GM23338 (cell line): ENCODE measurements at regions not wholly inside any gene's neighbourhood (a gene's known extent, or its start where the extent isn't known, plus 50 kb on each side); places are given as distances from the start of the nearest gene placed in this dataset.

Experiments
- ATAC-seq: fragments of 200-7000 bp; cut with Tn5 transposase; 3 replicates; pipeline ENCODE4 v1.9.1; 2020
- DNase-seq: peaks from one replicate; pipeline ENCODE4 v3.0.0-alpha.2; 2015; ENCODE audit warnings: low spot score
- H2AFZ ChIP-seq: fragments of 200-600 bp; sonication (generic); 2 replicates; pipeline ENCODE4 v1.8.0; 2016; ENCODE audit warnings: antibody characterized with exemption, mild to moderate bottlenecking, moderate library complexity
- H3F3A ChIP-seq: fragments of 200-600 bp; sonication (generic); replicated peaks from 2 replicates; pipeline ENCODE4 v1.8.0; 2017; ENCODE audit warnings: antibody characterized with exemption, mixed run types, low read depth
- H3K27ac ChIP-seq: fragments of 200-600 bp; sonication (generic); 2 replicates; pipeline ENCODE4 v1.6.1; 2016; ENCODE audit warnings: low read depth
- H3K27me3 ChIP-seq: fragments of 200-600 bp; sonication (generic); 2 replicates; pipeline ENCODE4 v1.8.0; 2016; ENCODE audit warnings: mild to moderate bottlenecking, mixed run types, moderate library complexity; ENCODE audit not compliant: insufficient read depth
- H3K36me3 ChIP-seq: fragments of 200-600 bp; sonication (generic); 2 replicates; pipeline ENCODE4 v1.8.0; 2016; ENCODE audit warnings: mild to moderate bottlenecking; ENCODE audit not compliant: insufficient read depth
- H3K4me1 ChIP-seq: fragments of 200-600 bp; sonication (generic); 2 replicates; pipeline ENCODE4 v1.8.0; 2016; ENCODE audit warnings: mild to moderate bottlenecking, moderate library complexity; ENCODE audit not compliant: insufficient read depth
- H3K4me2 ChIP-seq: fragments of 200-600 bp; sonication (generic); 2 replicates; pipeline ENCODE4 v1.7.1; 2017; ENCODE audit warnings: mixed run types
- H3K4me3 ChIP-seq: fragments of 200-600 bp; sonication (generic); 2 replicates; pipeline ENCODE4 v1.6.1; 2016; ENCODE audit warnings: mixed run types
- H3K79me2 ChIP-seq: fragments of 200-600 bp; sonication (generic); replicated peaks from 2 replicates; pipeline ENCODE4 v1.8.0; 2017; ENCODE audit warnings: mild to moderate bottlenecking; ENCODE audit not compliant: insufficient read depth
- H3K9me2 ChIP-seq: fragments of 200-600 bp; sonication (generic); 2 replicates; pipeline ENCODE4 v1.8.0; 2017; ENCODE audit not compliant: insufficient read depth
- H4K20me1 ChIP-seq: fragments of 200-600 bp; sonication (generic); replicated peaks from 2 replicates; pipeline ENCODE4 v1.8.0; 2017; ENCODE audit warnings: mild to moderate bottlenecking; ENCODE audit not compliant: insufficient read depth
- H3K27ac Mint-ChIP-seq: 2 replicates; pipeline ENCODE4 v1.8.0; 2020; ENCODE audit warnings: inconsistent platforms, mild to moderate bottlenecking, moderate library complexity, mixed read lengths
- H3K27me3 Mint-ChIP-seq: 3 replicates; pipeline ENCODE4 v1.8.0; 2022; ENCODE audit warnings: low read depth, mild to moderate bottlenecking, moderate library complexity, mixed read lengths, inconsistent platforms; ENCODE audit not compliant: insufficient read depth, poor library complexity
- H3K36me3 Mint-ChIP-seq: 3 replicates; pipeline ENCODE4 v1.8.0; 2021; ENCODE audit warnings: low read depth, mild to moderate bottlenecking, inconsistent platforms, moderate library complexity, mixed read lengths
- H3K4me1 Mint-ChIP-seq: 3 replicates; pipeline ENCODE4 v1.8.0; 2020; ENCODE audit warnings: mild to moderate bottlenecking, inconsistent platforms, mixed read lengths
- H3K4me3 Mint-ChIP-seq: 3 replicates; pipeline ENCODE4 v1.8.0; 2021; ENCODE audit warnings: moderate library complexity, mild to moderate bottlenecking, inconsistent platforms, mixed read lengths
- H3K9me3 Mint-ChIP-seq: 3 replicates; pipeline ENCODE4 v1.8.0; 2020; ENCODE audit warnings: moderate library complexity, mild to moderate bottlenecking, inconsistent platforms, mixed read lengths
- CREB1 ChIP-seq: fragments of 250-450 bp; sonication (Bioruptor Pico); IDR thresholded peaks from 2 replicates; pipeline ENCODE4 v1.5.0; 2020; ENCODE audit warnings: low read depth, mild to moderate bottlenecking, moderate library complexity
- EZH2 ChIP-seq: fragments of 200-600 bp; sonication (generic); IDR thresholded peaks from one replicate; pipeline ENCODE4 v1.8.0; 2017; ENCODE audit warnings: antibody characterized with exemption, mild to moderate bottlenecking, low read depth; ENCODE audit not compliant: unreplicated experiment
- EZH2phosphoT487 ChIP-seq: fragments of 200-600 bp; sonication (generic); IDR thresholded peaks from one replicate; pipeline ENCODE4 v1.8.1; 2018; ENCODE audit warnings: antibody characterized with exemption; ENCODE audit not compliant: unreplicated experiment
- JUNB ChIP-seq: IDR thresholded peaks from one replicate; pipeline ENCODE4 v1.6.1; 2016; ENCODE audit warnings: antibody characterized with exemption; ENCODE audit not compliant: unreplicated experiment
- NANOG ChIP-seq: IDR thresholded peaks from 2 replicates; pipeline ENCODE4 v1.6.1; 2016; ENCODE audit warnings: antibody characterized with exemption, borderline replicate concordance
- POLR2AphosphoS5 ChIP-seq: IDR thresholded peaks from 2 replicates; pipeline ENCODE4 v1.6.1; 2016; ENCODE audit warnings: antibody characterized with exemption, low read depth
- REST ChIP-seq: IDR thresholded peaks from one replicate; pipeline ENCODE4 v1.6.1; 2018; ENCODE audit warnings: antibody characterized with exemption; ENCODE audit not compliant: unreplicated experiment
- STAT1 ChIP-seq: IDR thresholded peaks from one replicate; pipeline ENCODE4 v1.6.1; 2016; ENCODE audit warnings: antibody characterized with exemption; ENCODE audit not compliant: unreplicated experiment
- ZNF114 ChIP-seq: fragments of 250-450 bp; sonication (Bioruptor Pico); IDR thresholded peaks from 2 replicates; pipeline ENCODE4 v1.5.0; 2020; ENCODE audit warnings: mild to moderate bottlenecking, moderate library complexity
- ZNF331 ChIP-seq: fragments of 250-450 bp; sonication (Bioruptor Pico); IDR thresholded peaks from 2 replicates; pipeline ENCODE4 v1.5.0; 2020; ENCODE audit warnings: low read depth, mild to moderate bottlenecking, moderate library complexity
- TF ChIP-seq, protein P1 (sequence below), 2 experiments: fragments of 200-600 bp in 1 of 2; sonication (generic) in 1 of 2; conservative IDR thresholded peaks; 2 replicates each; pipeline versions ENCODE4 v1.5.1 to v1.6.1; 2016 to 2017; ENCODE audit warnings: antibody characterized with exemption in 2 of 2, low read depth in 2 of 2, mild to moderate bottlenecking in 2 of 2, moderate library complexity in 1 of 2
- TF ChIP-seq, protein P2 (sequence below): fragments of 250-450 bp; sonication (Bioruptor Pico); IDR thresholded peaks from 2 replicates; pipeline ENCODE4 v1.5.0; 2020; ENCODE audit warnings: mild to moderate bottlenecking, moderate library complexity
- TF ChIP-seq, protein P3 (sequence below): IDR thresholded peaks from 2 replicates; pipeline ENCODE4 v1.6.1; 2016; ENCODE audit warnings: antibody characterized with exemption

DNA sequence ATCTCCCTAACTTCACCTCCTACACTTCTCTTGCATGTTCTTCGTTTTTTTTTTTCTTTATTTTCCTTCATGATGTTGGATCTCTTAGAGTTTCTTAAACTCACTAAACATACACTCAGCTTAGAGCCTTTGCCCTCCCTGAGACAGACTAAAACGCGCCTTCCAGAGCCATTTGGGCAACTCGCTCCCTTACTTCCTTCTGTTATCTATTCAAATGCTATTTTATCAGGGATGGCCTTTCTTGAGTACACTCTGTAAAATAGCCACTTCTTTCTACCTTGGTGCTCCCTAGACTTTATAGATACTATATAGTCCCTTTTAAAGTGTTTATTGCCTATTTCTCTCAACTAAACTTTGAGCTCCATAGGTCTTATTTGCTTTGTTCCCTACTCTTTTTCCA lies 598.2 kb upstream of the NECTIN3 start:
- Histone ChIP-seq H3K36me3 (no peaks in the 10 kb centered on the region), H3K27ac (no peak overlapping the region), H3K4me3 (no peak overlapping the region), H2AFZ (no peak overlapping the region), H3K4me1 (peaks cover 6% of the 10 kb centered on the region; the same call in 1 of the 2 replicates), H3K79me2 (no peaks in the 10 kb centered on the region), H3K27me3 (no peaks in the 10 kb centered on the region), H3K9me2 (no peaks in the 10 kb centered on the region), H4K20me1 (no peaks in the 10 kb centered on the region), H3F3A (no peaks in the 10 kb centered on the region), H3K4me2 (no peak overlapping the region)
- peaks cover 3% of the 10 kb centered on the region; the same call in 1 of the 3 replicates for H3K36me3 Mint-ChIP-seq
- no peaks in the 10 kb centered on the region for H3K27me3 Mint-ChIP-seq
- TF ChIP-seq REST (no peak), ZNF331 (CRISPR knock-in tag) (no peak), NANOG (no peak), EZH2 (no peak), CREB1 (CRISPR knock-in tag) (no peak), EZH2phosphoT487 (no peak), JUNB (no peak), POLR2AphosphoS5 (no peak), STAT1 (no peak), ZNF114 (no peak)
- TF ChIP-seq, protein P1, sequence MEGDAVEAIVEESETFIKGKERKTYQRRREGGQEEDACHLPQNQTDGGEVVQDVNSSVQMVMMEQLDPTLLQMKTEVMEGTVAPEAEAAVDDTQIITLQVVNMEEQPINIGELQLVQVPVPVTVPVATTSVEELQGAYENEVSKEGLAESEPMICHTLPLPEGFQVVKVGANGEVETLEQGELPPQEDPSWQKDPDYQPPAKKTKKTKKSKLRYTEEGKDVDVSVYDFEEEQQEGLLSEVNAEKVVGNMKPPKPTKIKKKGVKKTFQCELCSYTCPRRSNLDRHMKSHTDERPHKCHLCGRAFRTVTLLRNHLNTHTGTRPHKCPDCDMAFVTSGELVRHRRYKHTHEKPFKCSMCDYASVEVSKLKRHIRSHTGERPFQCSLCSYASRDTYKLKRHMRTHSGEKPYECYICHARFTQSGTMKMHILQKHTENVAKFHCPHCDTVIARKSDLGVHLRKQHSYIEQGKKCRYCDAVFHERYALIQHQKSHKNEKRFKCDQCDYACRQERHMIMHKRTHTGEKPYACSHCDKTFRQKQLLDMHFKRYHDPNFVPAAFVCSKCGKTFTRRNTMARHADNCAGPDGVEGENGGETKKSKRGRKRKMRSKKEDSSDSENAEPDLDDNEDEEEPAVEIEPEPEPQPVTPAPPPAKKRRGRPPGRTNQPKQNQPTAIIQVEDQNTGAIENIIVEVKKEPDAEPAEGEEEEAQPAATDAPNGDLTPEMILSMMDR (conservative IDR thresholded peaks at IDR 0.05; ENCODE audit: low read depth in 2 of 2): no peak
- TF ChIP-seq, protein P2, sequence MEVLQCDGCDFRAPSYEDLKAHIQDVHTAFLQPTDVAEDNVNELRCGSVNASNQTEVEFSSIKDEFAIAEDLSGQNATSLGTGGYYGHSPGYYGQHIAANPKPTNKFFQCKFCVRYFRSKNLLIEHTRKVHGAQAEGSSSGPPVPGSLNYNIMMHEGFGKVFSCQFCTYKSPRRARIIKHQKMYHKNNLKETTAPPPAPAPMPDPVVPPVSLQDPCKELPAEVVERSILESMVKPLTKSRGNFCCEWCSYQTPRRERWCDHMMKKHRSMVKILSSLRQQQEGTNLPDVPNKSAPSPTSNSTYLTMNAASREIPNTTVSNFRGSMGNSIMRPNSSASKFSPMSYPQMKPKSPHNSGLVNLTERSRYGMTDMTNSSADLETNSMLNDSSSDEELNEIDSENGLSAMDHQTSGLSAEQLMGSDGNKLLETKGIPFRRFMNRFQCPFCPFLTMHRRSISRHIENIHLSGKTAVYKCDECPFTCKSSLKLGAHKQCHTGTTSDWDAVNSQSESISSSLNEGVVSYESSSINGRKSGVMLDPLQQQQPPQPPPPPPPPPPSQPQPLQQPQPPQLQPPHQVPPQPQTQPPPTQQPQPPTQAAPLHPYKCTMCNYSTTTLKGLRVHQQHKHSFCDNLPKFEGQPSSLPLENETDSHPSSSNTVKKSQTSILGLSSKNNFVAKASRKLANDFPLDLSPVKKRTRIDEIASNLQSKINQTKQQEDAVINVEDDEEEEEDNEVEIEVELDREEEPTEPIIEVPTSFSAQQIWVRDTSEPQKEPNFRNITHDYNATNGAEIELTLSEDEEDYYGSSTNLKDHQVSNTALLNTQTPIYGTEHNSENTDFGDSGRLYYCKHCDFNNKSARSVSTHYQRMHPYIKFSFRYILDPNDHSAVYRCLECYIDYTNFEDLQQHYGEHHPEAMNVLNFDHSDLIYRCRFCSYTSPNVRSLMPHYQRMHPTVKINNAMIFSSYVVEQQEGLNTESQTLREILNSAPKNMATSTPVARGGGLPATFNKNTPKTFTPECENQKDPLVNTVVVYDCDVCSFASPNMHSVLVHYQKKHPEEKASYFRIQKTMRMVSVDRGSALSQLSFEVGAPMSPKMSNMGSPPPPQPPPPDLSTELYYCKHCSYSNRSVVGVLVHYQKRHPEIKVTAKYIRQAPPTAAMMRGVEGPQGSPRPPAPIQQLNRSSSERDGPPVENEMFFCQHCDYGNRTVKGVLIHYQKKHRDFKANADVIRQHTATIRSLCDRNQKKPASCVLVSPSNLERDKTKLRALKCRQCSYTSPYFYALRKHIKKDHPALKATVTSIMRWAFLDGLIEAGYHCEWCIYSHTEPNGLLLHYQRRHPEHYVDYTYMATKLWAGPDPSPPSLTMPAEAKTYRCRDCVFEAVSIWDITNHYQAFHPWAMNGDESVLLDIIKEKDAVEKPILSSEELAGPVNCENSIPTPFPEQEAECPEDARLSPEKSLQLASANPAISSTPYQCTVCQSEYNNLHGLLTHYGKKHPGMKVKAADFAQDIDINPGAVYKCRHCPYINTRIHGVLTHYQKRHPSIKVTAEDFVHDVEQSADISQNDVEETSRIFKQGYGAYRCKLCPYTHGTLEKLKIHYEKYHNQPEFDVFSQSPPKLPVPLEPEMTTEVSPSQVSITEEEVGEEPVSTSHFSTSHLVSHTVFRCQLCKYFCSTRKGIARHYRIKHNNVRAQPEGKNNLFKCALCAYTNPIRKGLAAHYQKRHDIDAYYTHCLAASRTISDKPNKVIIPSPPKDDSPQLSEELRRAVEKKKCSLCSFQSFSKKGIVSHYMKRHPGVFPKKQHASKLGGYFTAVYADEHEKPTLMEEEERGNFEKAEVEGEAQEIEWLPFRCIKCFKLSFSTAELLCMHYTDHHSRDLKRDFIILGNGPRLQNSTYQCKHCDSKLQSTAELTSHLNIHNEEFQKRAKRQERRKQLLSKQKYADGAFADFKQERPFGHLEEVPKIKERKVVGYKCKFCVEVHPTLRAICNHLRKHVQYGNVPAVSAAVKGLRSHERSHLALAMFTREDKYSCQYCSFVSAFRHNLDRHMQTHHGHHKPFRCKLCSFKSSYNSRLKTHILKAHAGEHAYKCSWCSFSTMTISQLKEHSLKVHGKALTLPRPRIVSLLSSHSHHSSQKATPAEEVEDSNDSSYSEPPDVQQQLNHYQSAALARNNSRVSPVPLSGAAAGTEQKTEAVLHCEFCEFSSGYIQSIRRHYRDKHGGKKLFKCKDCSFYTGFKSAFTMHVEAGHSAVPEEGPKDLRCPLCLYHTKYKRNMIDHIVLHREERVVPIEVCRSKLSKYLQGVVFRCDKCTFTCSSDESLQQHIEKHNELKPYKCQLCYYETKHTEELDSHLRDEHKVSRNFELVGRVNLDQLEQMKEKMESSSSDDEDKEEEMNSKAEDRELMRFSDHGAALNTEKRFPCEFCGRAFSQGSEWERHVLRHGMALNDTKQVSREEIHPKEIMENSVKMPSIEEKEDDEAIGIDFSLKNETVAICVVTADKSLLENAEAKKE: no peak
- TF ChIP-seq, protein P3, sequence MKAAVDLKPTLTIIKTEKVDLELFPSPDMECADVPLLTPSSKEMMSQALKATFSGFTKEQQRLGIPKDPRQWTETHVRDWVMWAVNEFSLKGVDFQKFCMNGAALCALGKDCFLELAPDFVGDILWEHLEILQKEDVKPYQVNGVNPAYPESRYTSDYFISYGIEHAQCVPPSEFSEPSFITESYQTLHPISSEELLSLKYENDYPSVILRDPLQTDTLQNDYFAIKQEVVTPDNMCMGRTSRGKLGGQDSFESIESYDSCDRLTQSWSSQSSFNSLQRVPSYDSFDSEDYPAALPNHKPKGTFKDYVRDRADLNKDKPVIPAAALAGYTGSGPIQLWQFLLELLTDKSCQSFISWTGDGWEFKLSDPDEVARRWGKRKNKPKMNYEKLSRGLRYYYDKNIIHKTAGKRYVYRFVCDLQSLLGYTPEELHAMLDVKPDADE: no peak
- H3K4me1 Mint-ChIP-seq: peaks cover 2% of the 10 kb centered on the region; the same call in 2 of the 3 replicates
- no peak for ATAC-seq
- no peak overlapping the region for H3K27ac Mint-ChIP-seq
- DNase-seq: no peak
- H3K4me3 Mint-ChIP-seq: no peak overlapping the region
- H3K9me3 Mint-ChIP-seq: no peaks in the 10 kb centered on the region
